ENCODE measurements at regions not wholly inside any gene's neighbourhood (a gene's known extent, or its start where the extent isn't known, plus 50 kb on each side); places are given as distances from the start of the nearest gene placed in this dataset.

- no peaks in the 10 kb centered on the region for H3K9me3 ChIP-seq (ENCODE audit: control insufficient read depth, low read depth, low read length)
- H3K27me3 ChIP-seq (ENCODE audit: control insufficient read depth, insufficient read depth, low read length), result no peaks in the 10 kb centered on the region
- no peak overlapping the region for H3K4me3 ChIP-seq (ENCODE audit: low read length)
- no peaks in the 10 kb centered on the region for H3K36me3 ChIP-seq (ENCODE audit: control insufficient read depth, insufficient read depth, low read length)
- WGBS (ENCODE audit: insufficient coverage, low lambda C conversion rate), result 0% methylated on average over 1 of the region's 5 CpGs
- DNase-seq, result no peak
- H3K4me1 ChIP-seq (ENCODE audit: control insufficient read depth, insufficient read depth, low read length), result no peaks in the 10 kb centered on the region
- no peak overlapping the region for H3K27ac ChIP-seq (ENCODE audit: low read length)
Observed at GRCh38 chr2:106960683-106961161, 74.8 kb upstream of the ST6GAL2 start.

GRCh38 chr2:106961328-106961727, 75.4 kb upstream of the ST6GAL2 start:
- H3K27me3 ChIP-seq (ENCODE audit: control insufficient read depth, insufficient read depth, low read length), result no peaks in the 10 kb centered on the region
- 17% methylated on average over 1 of the region's 3 CpGs for WGBS (ENCODE audit: insufficient coverage, low lambda C conversion rate)
- H3K4me1 ChIP-seq (ENCODE audit: control insufficient read depth, insufficient read depth, low read length), result no peaks in the 10 kb centered on the region
- no peaks in the 10 kb centered on the region for H3K36me3 ChIP-seq (ENCODE audit: control insufficient read depth, insufficient read depth, low read length)
- H3K4me3 ChIP-seq (ENCODE audit: low read length), result no peak overlapping the region
- no peak for DNase-seq
- no peaks in the 10 kb centered on the region for H3K9me3 ChIP-seq (ENCODE audit: control insufficient read depth, low read depth, low read length)
- H3K27ac ChIP-seq (ENCODE audit: low read length), result no peak overlapping the region

- no peak for DNase-seq
- Histone ChIP-seq H3K27ac (ENCODE audit: low read length) (no peak overlapping the region), H3K27me3 (ENCODE audit: control insufficient read depth, insufficient read depth, low read length) (no peaks in the 10 kb centered on the region), H3K9me3 (ENCODE audit: control insufficient read depth, low read depth, low read length) (no peaks in the 10 kb centered on the region), H3K36me3 (ENCODE audit: control insufficient read depth, insufficient read depth, low read length) (no peaks in the 10 kb centered on the region), H3K4me3 (ENCODE audit: low read length) (no peak overlapping the region), H3K4me1 (ENCODE audit: control insufficient read depth, insufficient read depth, low read length) (no peaks in the 10 kb centered on the region)
- no CpG with 5 or more reads among the region's 1 CpG for WGBS (ENCODE audit: insufficient coverage, low lambda C conversion rate)
Observed at GRCh38 chr2:106963156-106963555, 77.2 kb upstream of the ST6GAL2 start.

- Histone ChIP-seq H3K9me3 (ENCODE audit: control insufficient read depth, low read depth, low read length) (no peaks in the 10 kb centered on the region), H3K36me3 (ENCODE audit: control insufficient read depth, insufficient read depth, low read length) (no peaks in the 10 kb centered on the region), H3K4me1 (ENCODE audit: control insufficient read depth, insufficient read depth, low read length) (no peaks in the 10 kb centered on the region), H3K27me3 (ENCODE audit: control insufficient read depth, insufficient read depth, low read length) (no peaks in the 10 kb centered on the region), H3K4me3 (ENCODE audit: low read length) (no peak overlapping the region), H3K27ac (ENCODE audit: low read length) (no peak overlapping the region)
- WGBS (ENCODE audit: insufficient coverage, low lambda C conversion rate), result no CpG with 5 or more reads among the region's 5 CpGs
- no peak for DNase-seq
Observed at GRCh38 chr2:106963893-106964292, 77.9 kb upstream of the ST6GAL2 start.

GRCh38 chr2:106965611-106966010, 79.6 kb upstream of the ST6GAL2 start:
- Histone ChIP-seq H3K9me3 (ENCODE audit: control insufficient read depth, low read depth, low read length) (no peaks in the 10 kb centered on the region), H3K4me1 (ENCODE audit: control insufficient read depth, insufficient read depth, low read length) (no peaks in the 10 kb centered on the region), H3K27ac (ENCODE audit: low read length) (no peak overlapping the region), H3K4me3 (ENCODE audit: low read length) (no peak overlapping the region), H3K27me3 (ENCODE audit: control insufficient read depth, insufficient read depth, low read length) (no peaks in the 10 kb centered on the region), H3K36me3 (ENCODE audit: control insufficient read depth, insufficient read depth, low read length) (no peaks in the 10 kb centered on the region)
- WGBS (ENCODE audit: insufficient coverage, low lambda C conversion rate), result 100% methylated on average over 1 of the region's 3 CpGs
- DNase-seq, result no peak

GRCh38 chr2:106969777-106970176, 83.8 kb upstream of the ST6GAL2 start:
- Histone ChIP-seq H3K36me3 (ENCODE audit: control insufficient read depth, insufficient read depth, low read length) (no peaks in the 10 kb centered on the region), H3K4me3 (ENCODE audit: low read length) (no peak overlapping the region), H3K27me3 (ENCODE audit: control insufficient read depth, insufficient read depth, low read length) (no peaks in the 10 kb centered on the region), H3K27ac (ENCODE audit: low read length) (no peak overlapping the region), H3K4me1 (ENCODE audit: control insufficient read depth, insufficient read depth, low read length) (no peaks in the 10 kb centered on the region), H3K9me3 (ENCODE audit: control insufficient read depth, low read depth, low read length) (no peaks in the 10 kb centered on the region)
- DNase-seq, result no peak
- 100% methylated on average over 1 of the region's 5 CpGs for WGBS (ENCODE audit: insufficient coverage, low lambda C conversion rate)

GRCh38 chr2:106970471-106971261, 84.7 kb upstream of the ST6GAL2 start:
- Histone ChIP-seq H3K4me1 (ENCODE audit: control insufficient read depth, insufficient read depth, low read length) (no peaks in the 10 kb centered on the region), H3K27me3 (ENCODE audit: control insufficient read depth, insufficient read depth, low read length) (no peaks in the 10 kb centered on the region), H3K36me3 (ENCODE audit: control insufficient read depth, insufficient read depth, low read length) (no peaks in the 10 kb centered on the region), H3K9me3 (ENCODE audit: control insufficient read depth, low read depth, low read length) (no peaks in the 10 kb centered on the region), H3K4me3 (ENCODE audit: low read length) (no peak overlapping the region), H3K27ac (ENCODE audit: low read length) (no peak overlapping the region)
- no peak for DNase-seq
- WGBS (ENCODE audit: insufficient coverage, low lambda C conversion rate), result 20% methylated on average over 1 of the region's 5 CpGs

- DNase-seq, result no peak
- Histone ChIP-seq H3K27me3 (ENCODE audit: control insufficient read depth, insufficient read depth, low read length) (no peaks in the 10 kb centered on the region), H3K9me3 (ENCODE audit: control insufficient read depth, low read depth, low read length) (no peaks in the 10 kb centered on the region), H3K4me1 (ENCODE audit: control insufficient read depth, insufficient read depth, low read length) (no peaks in the 10 kb centered on the region), H3K27ac (ENCODE audit: low read length) (no peak overlapping the region), H3K4me3 (ENCODE audit: low read length) (no peak overlapping the region), H3K36me3 (ENCODE audit: control insufficient read depth, insufficient read depth, low read length) (no peaks in the 10 kb centered on the region)
- WGBS (ENCODE audit: insufficient coverage, low lambda C conversion rate), result no CpG with 5 or more reads among the region's 2 CpGs
Observed at GRCh38 chr2:106972782-106973181, 86.8 kb upstream of the ST6GAL2 start.

- H3K4me1 ChIP-seq (ENCODE audit: control insufficient read depth, insufficient read depth, low read length), result no peaks in the 10 kb centered on the region
- no peak for DNase-seq
- H3K9me3 ChIP-seq (ENCODE audit: control insufficient read depth, low read depth, low read length), result no peaks in the 10 kb centered on the region
- H3K4me3 ChIP-seq (ENCODE audit: low read length), result no peak overlapping the region
- H3K27me3 ChIP-seq (ENCODE audit: control insufficient read depth, insufficient read depth, low read length), result no peaks in the 10 kb centered on the region
- no CpG with 5 or more reads among the region's 1 CpG for WGBS (ENCODE audit: insufficient coverage, low lambda C conversion rate)
- H3K27ac ChIP-seq (ENCODE audit: low read length), result no peak overlapping the region
- no peaks in the 10 kb centered on the region for H3K36me3 ChIP-seq (ENCODE audit: control insufficient read depth, insufficient read depth, low read length)
Observed at GRCh38 chr2:106974891-106975290, 88.9 kb upstream of the ST6GAL2 start.

GRCh38 chr2:106975641-106976040, 89.7 kb upstream of the ST6GAL2 start:
- Histone ChIP-seq H3K9me3 (ENCODE audit: control insufficient read depth, low read depth, low read length) (no peaks in the 10 kb centered on the region), H3K4me3 (ENCODE audit: low read length) (no peak overlapping the region), H3K27me3 (ENCODE audit: control insufficient read depth, insufficient read depth, low read length) (no peaks in the 10 kb centered on the region), H3K36me3 (ENCODE audit: control insufficient read depth, insufficient read depth, low read length) (no peaks in the 10 kb centered on the region), H3K4me1 (ENCODE audit: control insufficient read depth, insufficient read depth, low read length) (no peaks in the 10 kb centered on the region), H3K27ac (ENCODE audit: low read length) (no peak overlapping the region)
- no CpG with 5 or more reads among the region's 1 CpG for WGBS (ENCODE audit: insufficient coverage, low lambda C conversion rate)
- DNase-seq, result no peak

- DNase-seq, result no peak
- Histone ChIP-seq H3K36me3 (ENCODE audit: control insufficient read depth, insufficient read depth, low read length) (no peaks in the 10 kb centered on the region), H3K9me3 (ENCODE audit: control insufficient read depth, low read depth, low read length) (no peaks in the 10 kb centered on the region), H3K27me3 (ENCODE audit: control insufficient read depth, insufficient read depth, low read length) (no peaks in the 10 kb centered on the region), H3K4me1 (ENCODE audit: control insufficient read depth, insufficient read depth, low read length) (no peaks in the 10 kb centered on the region), H3K4me3 (ENCODE audit: low read length) (no peak overlapping the region), H3K27ac (ENCODE audit: low read length) (no peak overlapping the region)
- 90% methylated on average over 2 of the region's 6 CpGs for WGBS (ENCODE audit: insufficient coverage, low lambda C conversion rate)
Observed at GRCh38 chr2:106976548-106976947, 90.6 kb upstream of the ST6GAL2 start.

Data from large intestine (tissue), 3 donors.